ENCODE measurements at regions not wholly inside any gene's neighbourhood (a gene's known extent, or its start where the extent isn't known, plus 50 kb on each side); places are given as distances from the start of the nearest gene placed in this dataset.

DNA sequence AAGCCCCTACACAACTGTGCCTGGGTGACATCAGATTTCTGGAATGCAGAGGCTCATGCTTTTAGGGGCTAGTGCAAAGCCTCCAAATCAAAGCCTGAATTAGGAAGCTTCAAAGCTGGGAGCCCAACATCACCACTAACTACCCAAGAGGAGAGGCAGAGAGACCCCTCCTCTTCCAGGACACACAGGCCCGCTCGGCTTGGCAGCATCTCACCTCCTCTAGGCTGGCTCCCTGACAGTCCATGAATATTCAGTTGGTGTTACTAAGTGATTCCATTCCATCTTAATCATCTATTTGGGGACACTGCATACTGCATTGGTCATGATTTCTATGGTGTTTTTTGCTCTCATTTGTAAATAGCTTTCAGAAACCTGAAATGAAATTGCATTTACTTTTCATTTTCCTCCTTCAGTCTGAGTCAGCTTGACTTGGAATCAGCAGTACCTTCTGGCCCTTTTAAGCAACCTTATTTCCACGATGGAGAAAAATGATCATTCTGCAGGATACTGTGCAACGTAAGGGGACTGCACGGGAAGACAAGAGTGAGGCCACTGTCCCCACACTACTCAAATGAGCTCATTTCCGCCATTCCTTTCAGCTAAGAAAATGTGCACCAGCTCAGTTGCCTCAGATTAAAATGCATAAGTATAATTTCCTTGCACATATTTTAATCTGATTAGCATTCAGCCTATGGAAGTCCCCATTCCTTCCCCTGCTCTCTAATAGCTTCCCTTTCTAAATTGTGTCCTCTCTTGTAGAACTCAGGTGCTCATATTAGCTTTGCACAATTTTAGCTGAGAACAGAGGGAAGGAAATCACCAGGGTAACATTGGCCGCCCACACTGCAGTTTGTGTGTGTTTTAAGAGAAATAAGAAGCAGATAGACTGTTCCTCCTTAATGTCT lies 219.9 kb downstream of the RFC3 start:
- no peak for DNase-seq (ENCODE audit: low read depth in 4 of 4, low spot score in 1 of 4)

DNA sequence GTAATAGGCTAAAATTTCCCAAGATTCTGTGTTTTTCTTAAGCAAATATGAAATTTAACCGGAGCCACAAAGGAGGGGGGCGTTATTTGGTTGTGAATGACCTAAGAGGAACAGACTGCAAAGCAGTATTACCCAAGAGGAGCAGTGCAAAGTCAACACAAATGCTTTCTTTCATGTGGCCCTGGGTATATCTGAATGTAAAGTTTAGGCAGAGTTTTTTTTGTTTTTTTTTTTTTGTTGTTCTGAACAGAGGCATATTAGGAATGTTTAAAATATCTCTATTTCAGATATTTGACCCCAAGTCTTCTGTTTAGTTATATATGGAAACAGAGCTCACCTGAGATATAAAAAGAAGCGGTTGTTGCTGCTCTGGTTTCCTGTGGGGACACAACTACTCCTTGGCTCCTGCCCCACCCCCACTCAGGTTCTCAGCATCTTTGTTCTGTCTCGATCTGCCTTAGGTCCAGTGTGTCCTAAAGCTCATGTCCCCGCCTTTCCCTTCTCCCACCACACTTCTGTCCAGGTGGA lies 220.7 kb downstream of the RFC3 start:
- DNase-seq (ENCODE audit: low read depth in 4 of 4, low spot score in 1 of 4): no peak

DNA sequence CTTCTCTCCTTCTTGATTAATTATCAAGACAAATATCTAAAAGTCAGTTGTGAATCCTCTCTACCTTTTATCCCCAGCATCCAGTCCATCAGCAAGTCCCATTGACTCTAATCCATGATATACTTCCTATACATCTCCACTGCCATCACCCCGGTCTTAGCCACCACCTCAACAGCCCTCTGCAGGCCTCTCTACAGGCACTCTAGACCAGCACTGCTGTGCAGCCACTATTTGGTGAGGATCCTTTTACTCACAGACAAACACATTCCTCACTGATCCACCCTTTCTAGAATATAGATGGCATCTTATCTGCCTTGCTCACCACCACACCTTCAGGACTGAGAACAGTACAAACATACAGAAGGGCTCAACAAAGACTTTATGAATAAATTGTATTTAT lies 221.7 kb downstream of the RFC3 start:
- DNase-seq (ENCODE audit: low read depth in 4 of 4, low spot score in 1 of 4): no peak

DNA sequence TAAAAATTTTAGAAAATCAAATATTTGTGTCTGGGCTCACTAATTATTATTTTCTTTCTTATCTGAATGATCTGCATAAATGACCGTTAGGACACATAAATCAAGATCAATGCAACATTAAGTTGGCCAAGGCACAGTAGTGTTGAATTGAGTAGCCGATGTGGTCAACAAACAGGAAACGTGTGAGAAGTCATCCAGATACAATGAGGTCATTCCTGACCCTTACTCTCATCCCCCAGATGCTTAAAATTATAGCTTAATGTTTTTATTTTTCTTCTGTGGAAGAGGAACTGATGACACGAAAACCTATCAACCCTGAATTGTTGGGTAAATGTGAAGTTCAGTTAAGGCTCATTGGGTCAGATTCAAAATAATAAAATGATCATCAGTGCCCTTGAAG lies 222.9 kb downstream of the RFC3 start:
- DNase-seq (ENCODE audit: low read depth in 4 of 4, low spot score in 1 of 4): no peak

DNA sequence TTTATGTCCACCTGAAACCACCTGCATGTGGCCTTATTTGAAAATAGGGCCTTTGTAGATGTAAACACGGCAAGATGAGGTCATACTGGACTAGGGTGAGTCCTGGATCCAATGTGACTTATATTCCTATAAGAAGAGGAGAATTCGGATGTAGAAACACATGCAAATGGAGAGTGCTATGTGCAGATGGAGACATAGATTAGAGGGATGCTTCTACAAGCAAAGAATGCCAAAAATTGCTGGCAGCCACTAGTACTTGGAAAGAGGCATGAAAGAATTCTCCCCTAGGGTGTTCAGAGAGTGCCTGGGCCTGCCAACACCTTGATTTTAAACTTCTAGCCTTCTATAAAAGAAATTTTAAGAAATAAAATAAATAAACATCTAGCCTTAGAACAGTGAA lies 226.1 kb downstream of the RFC3 start:
- DNase-seq (ENCODE audit: low read depth in 4 of 4, low spot score in 1 of 4): no peak

DNA sequence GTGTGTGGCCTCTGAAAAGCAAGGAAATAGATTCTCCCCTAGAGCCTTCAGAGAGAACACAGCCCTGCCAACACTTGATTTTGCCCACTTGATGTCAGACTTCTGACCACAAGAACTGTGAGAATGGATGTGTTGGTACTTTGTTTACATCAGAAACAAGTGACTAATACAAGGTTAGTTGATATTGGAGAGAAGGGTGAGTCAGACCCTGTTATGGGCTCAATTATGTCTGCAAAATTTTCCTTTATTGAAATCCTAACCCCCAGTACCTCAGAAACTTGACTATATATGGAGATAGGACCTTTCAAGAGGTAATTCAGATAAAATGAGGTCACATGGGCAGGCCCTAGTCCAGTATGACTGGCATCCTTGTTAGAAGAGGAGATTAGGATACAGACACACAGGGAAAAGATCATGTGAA lies 226.7 kb downstream of the RFC3 start:
- no peak for DNase-seq (ENCODE audit: low read depth in 4 of 4, low spot score in 1 of 4)

DNA sequence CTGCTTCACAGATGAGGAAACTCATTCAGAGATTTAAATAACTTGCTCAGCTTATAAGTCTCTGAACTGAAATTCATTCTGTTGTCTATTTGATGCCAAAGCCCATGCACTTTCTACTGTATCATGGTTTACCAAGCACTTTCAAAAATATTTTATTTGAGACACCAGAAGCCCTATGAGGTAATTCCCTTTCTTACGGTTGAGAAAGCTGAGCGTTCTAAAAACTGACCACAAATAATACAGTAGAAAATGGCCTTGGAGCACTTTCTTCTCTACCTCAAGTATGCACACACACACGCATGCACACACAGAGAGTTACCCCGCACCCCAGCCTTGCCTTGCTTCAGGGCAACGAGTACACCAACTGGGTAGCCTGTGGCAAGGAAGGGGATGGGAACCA lies 228.5 kb downstream of the RFC3 start:
- no peak for DNase-seq (ENCODE audit: low read depth in 4 of 4, low spot score in 1 of 4)

DNA sequence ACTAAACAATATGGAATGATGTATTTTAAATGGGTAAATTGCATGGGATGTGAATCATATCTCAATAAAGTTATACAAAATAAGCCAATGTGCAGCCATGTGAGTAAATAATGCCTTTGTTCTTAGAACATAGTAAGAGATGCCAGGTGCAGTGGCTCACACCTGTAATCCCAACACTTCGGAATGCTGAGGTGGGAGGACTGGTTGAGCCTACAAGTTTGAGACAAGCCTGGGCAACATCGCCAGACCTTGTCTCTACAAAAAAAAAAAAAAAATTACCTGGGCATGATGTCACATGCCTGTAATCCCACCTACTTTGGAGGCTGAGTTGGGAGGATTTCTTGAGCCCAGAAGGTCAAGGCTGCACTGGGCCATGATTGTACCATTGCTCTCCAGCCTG lies 230.7 kb downstream of the RFC3 start:
- DNase-seq (ENCODE audit: low read depth in 4 of 4, low spot score in 1 of 4): no peak

DNA sequence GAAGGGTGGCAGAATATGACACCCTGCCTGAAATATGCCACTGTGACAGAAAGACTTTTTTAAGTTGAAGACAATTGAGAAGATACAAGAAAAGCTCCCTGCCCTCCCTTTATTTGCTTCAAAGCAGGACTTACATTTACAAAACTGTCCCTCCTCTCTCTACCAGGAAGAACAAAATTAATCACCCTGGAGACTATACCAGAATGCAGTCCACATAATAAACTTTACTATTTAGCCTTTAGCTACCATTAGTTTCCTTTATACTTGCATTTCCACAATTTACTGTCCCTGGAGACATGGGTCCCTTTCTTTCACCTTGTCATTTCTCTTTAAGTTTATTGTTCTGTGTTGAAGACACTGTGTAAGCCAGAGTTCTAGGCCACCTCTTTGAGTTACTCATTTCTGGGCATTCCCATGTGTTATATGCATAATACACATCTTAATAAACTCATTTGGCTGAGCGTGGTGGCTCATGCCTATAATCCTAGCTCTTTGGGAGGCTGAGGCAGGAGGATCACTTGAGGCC lies 238.8 kb downstream of the RFC3 start:
- no peak for DNase-seq (ENCODE audit: low read depth in 4 of 4, low spot score in 1 of 4)

DNA sequence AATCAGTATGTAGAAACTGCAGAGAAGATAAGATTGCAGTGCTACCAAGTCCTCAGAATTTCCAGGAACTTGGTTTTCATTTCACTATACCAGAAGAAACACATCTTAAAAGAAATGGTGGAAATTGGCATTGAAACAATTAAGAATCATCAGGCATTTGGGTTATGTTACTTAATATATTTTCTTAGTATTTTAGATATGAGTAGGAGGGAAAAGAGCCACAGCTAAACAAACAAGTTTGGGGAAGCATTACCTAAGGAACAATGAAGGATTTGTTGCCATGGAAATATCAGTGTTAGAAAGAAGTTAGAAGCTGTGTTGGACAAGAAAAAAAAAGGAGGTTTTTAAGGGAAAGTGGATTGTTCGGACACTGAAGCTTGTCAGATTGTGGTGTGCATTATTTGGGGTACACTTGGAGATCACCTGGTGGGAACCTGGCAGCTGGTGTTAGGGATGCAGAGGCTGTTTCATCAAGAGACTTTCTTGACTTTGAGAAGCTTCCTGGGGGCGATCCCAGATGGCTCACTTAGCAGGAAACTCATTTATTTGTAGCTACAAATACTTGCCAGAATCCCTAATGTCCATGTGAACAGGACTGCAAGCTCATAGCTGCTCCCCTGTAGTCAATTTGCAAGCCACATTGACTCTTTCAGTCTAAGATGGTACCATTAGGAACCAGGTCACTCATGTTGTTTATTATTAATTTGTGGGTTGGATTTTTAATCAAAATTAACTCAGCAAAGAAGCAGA lies 246.7 kb downstream of the RFC3 start:
- no peak for DNase-seq (ENCODE audit: low read depth in 4 of 4, low spot score in 1 of 4)

DNA sequence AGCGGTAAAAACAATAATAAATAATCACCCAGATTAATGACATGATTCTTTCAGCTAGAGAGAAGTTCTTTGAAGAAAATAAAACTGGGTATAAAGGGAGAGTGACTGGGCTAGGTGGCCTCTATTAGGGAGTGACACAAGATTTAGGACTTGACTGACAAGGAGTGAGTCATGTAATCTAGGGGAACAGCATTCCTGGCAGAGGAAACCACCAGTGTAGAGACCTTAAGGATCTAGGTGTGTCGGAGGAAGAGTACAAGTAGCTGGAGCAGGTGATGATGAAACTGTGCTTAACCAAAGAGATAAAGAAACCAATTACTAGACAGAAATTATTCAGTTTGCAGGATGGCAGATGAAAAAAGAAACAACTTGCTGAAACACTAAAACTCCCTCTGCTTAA lies 248.0 kb downstream of the RFC3 start:
- DNase-seq (ENCODE audit: low read depth in 4 of 4, low spot score in 1 of 4): no peak

DNA sequence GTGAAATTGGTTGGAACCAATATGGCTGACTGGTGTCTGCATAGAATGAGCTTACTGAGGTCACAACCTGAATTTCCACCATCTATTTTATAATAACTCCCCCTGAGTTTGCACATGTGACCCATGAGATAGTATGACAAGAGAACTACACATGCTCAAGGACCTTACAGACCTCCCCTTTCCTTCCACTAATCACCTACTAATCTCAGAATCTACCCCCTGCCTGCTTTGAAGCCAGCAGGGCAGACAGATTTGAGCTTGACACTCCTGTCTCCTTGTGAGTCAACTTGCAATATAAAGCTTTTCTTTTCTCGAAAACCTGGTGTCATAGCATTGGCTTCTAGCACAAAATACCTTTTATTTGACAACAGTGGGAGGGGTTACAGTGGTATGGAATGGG lies 248.4 kb downstream of the RFC3 start:
- DNase-seq (ENCODE audit: low read depth in 4 of 4, low spot score in 1 of 4): no peak

DNA sequence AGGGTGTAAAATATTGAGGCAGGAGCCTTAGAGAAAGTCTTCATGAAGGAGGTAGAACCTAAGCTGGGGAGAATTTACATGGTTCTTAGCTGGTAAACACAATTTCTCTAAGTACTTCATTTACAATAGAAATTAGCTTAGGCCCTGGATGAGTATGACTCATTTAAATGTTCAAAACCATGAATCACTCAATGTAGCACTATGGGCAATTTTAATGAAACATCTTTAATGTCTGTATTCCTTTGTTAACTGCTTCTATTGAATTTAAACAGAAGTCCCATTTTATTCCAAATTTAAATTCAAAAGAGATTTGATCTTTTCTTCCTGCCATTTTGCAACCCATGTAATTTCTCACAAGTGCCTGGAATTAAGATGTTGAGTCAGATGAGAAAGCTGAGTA lies 252.1 kb downstream of the RFC3 start:
- no peak for DNase-seq (ENCODE audit: low read depth in 4 of 4, low spot score in 1 of 4)

DNA sequence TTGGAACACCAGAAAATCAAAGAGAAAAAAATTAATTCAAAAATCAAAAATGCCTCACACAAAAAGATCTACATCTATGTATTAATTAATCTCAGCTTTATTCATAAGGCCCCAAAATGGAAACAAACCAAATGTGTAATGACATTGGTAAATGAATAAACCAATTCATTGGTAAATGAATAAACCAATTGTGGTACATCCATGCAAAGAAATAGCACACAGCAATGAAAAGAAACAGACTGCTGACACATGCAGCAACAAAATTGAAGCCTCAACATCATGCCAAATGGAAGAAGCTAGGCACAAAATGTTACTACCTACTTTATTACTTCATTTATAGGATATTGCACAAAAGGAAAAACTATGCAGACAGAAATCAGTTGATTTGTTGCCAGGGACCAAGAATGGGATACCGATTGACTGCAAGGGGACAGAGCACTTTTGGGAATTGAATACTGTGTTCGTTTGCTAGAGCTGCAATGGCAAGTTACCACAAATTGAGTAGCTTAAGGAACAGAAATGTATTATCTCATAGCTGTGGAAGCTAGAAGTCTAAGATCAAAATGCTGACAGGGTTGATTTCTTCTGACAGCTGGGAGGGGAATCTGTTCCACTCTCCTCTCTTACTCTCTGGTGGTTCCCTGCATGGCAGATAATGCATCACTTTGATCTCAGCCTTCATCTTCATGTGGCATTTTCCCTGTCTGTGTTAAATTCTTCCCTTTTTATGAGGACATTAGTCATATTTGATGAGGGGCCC lies 252.8 kb downstream of the RFC3 start:
- no peak for DNase-seq (ENCODE audit: low read depth in 4 of 4, low spot score in 1 of 4)

DNA sequence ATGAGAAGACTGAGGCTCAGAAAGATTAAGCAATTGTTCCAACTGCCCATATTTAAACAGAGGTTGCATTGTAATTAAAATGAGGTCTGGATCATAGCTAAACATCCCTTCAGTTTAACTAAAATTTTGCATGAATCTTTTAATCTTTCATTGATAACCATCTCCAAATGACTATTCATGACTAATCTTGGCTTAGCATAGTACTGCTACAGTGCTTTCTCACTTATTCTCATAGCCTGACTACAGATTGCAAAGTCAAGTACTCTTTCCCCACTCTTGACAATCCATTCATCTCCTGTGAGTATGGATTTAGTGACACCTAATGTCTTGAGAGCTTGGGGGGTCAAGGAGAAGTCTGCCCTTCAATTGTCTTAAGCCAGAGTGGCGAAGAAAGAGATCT lies 258.4 kb downstream of the RFC3 start:
- no peak for DNase-seq (ENCODE audit: low read depth in 4 of 4, low spot score in 1 of 4)

DNA sequence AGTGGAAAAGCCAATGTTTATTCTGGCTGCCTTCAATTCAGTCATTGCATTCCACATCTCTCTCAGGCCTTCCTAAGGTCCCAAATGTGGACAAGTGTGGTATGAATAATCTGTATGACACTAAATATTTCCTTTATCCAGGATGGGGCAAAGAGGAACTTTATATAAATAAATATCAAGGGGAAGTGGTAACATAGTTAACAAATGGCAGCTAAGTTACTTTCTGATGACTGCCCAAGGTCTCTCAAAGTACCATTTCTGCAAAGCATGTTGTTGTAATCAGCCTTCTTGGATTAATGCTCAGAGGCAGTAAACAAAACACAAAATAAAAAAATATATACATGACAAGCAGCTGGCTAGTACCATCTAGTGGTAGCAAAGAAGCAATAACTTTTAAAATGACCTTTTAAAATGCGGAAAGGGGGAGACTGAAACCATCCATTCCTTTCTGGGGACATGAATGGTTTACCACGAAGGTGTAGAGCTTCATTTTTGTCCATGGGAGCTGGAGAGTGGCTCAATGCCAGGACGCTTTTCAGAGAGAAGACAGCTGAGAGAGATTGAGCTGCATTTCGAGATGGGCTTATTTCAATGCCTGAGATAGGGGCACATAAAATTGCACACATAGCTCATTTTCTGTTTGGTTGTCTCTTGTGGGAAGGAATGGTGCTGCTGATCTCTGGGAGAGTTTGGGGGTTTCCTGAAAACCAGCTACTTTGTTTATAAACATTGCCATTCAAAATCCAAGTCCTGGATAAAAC lies 259.2 kb downstream of the RFC3 start:
- DNase-seq (ENCODE audit: low read depth in 4 of 4, low spot score in 1 of 4): no peak

DNA sequence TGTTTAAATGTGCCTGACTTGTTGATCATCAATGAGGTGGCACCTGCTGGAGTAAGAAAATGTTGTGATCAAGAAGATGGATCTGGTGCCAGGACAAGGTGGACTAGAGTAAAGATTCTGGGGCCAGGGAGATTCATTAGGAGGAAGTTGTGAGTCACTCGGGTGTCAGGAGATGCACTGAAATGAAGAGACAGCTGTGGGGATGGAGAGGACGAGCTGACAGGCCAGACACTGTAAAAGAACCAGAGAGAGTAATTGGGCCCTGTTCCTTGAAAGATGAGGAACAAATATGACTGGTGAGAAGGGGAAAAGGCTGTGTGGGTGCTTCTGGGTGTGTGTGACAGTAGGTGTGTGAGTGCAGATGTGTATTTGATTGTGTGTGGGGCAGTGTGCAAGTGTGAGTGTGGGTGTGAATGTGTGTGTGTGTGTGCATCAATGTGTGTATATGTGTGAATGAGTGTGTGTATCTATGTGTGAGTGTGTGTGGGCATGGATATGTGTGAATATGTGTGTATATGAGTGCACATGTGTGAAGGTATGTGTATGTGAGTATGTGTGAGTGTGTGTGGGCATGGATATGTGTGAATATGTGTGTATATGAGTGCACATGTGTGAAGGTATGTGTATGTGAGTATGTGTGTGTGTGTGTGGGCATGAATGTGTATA lies 260.5 kb downstream of the RFC3 start:
- no peak for DNase-seq (ENCODE audit: low read depth in 4 of 4, low spot score in 1 of 4)

DNA sequence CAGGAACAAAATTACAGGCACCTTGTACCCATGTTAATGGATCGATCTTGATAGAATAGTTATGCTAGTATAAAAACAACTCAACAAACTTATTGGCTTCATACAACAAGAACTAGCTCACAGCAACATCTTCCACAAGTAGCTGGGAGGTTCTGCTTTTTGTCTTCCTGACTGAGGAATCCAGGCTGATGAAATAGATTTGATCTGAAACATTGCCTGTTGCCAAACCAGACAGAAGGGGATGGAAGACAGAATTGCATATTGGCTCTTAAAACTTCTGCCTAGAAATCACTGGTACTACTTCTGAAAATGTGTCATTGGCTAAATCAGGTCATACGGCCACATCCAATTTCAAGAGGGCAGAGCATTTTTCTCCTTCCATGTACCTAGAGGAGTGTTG lies 267.3 kb downstream of the RFC3 start:
- DNase-seq (ENCODE audit: low read depth in 4 of 4, low spot score in 1 of 4): no peak

DNA sequence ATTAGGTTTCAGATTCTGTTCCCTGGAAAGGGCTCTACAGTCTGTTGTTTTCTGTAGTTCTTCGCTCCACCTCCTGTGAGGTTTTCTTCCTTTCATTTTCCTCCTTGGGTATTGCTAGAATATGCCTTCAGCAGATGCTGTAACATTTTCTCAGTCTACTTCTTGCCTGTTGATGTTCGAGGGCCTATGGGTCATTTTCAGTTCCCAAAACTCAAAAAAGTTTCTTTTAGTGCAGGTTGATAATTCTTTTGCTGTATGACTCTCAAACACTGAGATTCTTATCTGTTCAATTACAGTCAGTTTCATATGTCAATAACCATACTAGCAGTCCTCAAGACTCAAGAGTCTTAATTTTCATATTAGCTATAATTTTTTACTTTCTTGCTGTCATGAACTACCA lies 268.3 kb downstream of the RFC3 start:
- no peak for DNase-seq (ENCODE audit: low read depth in 4 of 4, low spot score in 1 of 4)

DNA sequence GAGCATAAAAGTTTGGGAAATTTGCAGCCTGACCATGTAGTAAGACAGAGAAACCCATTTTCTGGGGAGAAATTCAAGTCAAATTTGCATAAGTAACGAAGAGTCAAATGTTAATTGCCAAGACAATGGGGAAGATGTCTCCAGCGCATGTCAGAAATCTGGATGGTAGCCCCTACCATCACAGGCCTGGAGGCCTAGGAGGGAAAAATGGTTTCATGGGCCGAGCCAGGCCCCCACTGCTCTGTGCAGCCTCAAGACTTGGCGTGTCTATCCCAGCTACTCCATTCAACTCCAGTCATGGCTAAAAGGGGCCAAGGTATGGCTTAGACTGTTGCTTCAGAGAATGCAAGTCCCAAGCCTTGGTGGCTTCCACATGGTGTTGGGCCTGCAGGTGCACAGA lies 269.8 kb downstream of the RFC3 start:
- DNase-seq (ENCODE audit: low read depth in 4 of 4, low spot score in 1 of 4): no peak

Data from stimulated activated CD4-positive, alpha-beta T cell treated with anti-CD3 and anti-CD28 coated beads, Interleukin-1b, Interleukin-23, amount 100 ng/mL, for 24 hours (primary cell).